Heart left ventricle (tissue), 13 donors: ENCODE measurements at regions not wholly inside any gene's neighbourhood (a gene's known extent, or its start where the extent isn't known, plus 50 kb on each side); places are given as distances from the start of the nearest gene placed in this dataset.

Experiments
- CTCF ChIP-seq, 12 donors: fragments of 200-600 bp; sonication (generic) in 4 of 12; IDR thresholded peaks; one replicate each; pipeline versions ENCODE4 v1.5.0 to v1.8.0; 2018 to 2022; ENCODE audit warnings: antibody characterized with exemption in 12 of 12, mild to moderate bottlenecking in 5 of 12
- POLR2A ChIP-seq, 2 donors: fragments of 450-650 bp; IDR thresholded peaks; one replicate each; pipeline ENCODE4 v1.6.1; 2017; ENCODE audit warnings: antibody characterized with exemption in 2 of 2, mild to moderate bottlenecking in 2 of 2, moderate library complexity in 2 of 2
- donor health status: ischemic (EF 13 %, LVEDD 7.1; RV severe dilation, severe dysfunction).
- donor health status: DM: no; HTN: yes; CAD: no.
- donor health status: DM: no; HTN: no; CAD: no.
- donor health status: ischemic (EF 25% LVEDD 6.9; RV normal size, moderate dysfunction).
- donor health status: ischemic (EF 25% LVEDD 5.7; RV mildly dilated, moderate dysfunction).
- donor health status: ischemic (EF 35%, LVEDD 5.7; RV mildly dilated, moderate dysfunction).
- donor health status: nonischemic (EF 11% LVEDD 7.7; RV severe dilation, severe dysfunction).
- donor health status: DM: yes; HTN: yes; CAD: no.
- donor health status: PGD.
- donor health status: ischemic (EF 29% LVEDD 5.4; RV normal size, mild dysfunction).
- donor health status: nonischemic (EF 23%, LVEDD 6.1; RV moderate dilation, normal function).

GRCh38 chr13:106152047-106152446 lies 383.4 kb downstream of the EFNB2 start:
- TF ChIP-seq POLR2A (IDR thresholded peaks at IDR 0.05): no peak
- no peak for TF ChIP-seq CTCF (IDR thresholded peaks at IDR 0.05)
